Ascending aorta (tissue), 2 donors: ENCODE measurements at regions not wholly inside any gene's neighbourhood (a gene's known extent, or its start where the extent isn't known, plus 50 kb on each side); places are given as distances from the start of the nearest gene placed in this dataset.

Experiments
- DNase-seq, 2 donors: peaks; one replicate each; pipeline ENCODE4 v3.0.0-alpha.2; 2019; ENCODE audit warnings: low spot score in 2 of 2
- H3K27ac ChIP-seq, 2 donors: fragments of 200-600 bp; sonication (generic); one replicate each; pipeline ENCODE4 v1.5.1; 2016 to 2017; ENCODE audit warnings: mild to moderate bottlenecking in 1 of 2
- H3K27me3 ChIP-seq: fragments of 200-600 bp; sonication (generic); one replicate; pipeline ENCODE4 v1.5.1; 2017
- H3K36me3 ChIP-seq, 2 donors: fragments of 200-600 bp; sonication (generic); one replicate each; pipeline ENCODE4 v1.5.1; 2016
- H3K4me1 ChIP-seq, 2 donors: fragments of 200-600 bp; sonication (generic); one replicate each; pipeline ENCODE4 v1.5.1; 2016 to 2017; ENCODE audit warnings: mild to moderate bottlenecking in 1 of 2
- H3K4me3 ChIP-seq, 2 donors: fragments of 200-600 bp; sonication (generic); one replicate each; pipeline ENCODE4 v1.5.1; 2016 to 2017; ENCODE audit warnings: mild to moderate bottlenecking in 1 of 2
- H3K9me3 ChIP-seq, 2 donors: fragments of 200-600 bp; sonication (generic); one replicate each; pipeline ENCODE4 v1.5.1; 2016
- intact Hi-C: fragments of 100-400 bp; cut with DNase I; formaldehyde crosslinking; loops from one replicate; pipeline ENCODE4 v1.15.1; 2023
- TF ChIP-seq, protein P1 (sequence below), 3 experiments: fragments of 200-600 bp in 2 of 3; fragments of 450-650 bp in 1 of 3; sonication (generic) in 2 of 3; IDR thresholded peaks; one replicate each; pipeline ENCODE4 v1.5.1; 2016 to 2019; ENCODE audit warnings: antibody characterized with exemption in 3 of 3, mild to moderate bottlenecking in 1 of 3, moderate library complexity in 1 of 3

DNA sequence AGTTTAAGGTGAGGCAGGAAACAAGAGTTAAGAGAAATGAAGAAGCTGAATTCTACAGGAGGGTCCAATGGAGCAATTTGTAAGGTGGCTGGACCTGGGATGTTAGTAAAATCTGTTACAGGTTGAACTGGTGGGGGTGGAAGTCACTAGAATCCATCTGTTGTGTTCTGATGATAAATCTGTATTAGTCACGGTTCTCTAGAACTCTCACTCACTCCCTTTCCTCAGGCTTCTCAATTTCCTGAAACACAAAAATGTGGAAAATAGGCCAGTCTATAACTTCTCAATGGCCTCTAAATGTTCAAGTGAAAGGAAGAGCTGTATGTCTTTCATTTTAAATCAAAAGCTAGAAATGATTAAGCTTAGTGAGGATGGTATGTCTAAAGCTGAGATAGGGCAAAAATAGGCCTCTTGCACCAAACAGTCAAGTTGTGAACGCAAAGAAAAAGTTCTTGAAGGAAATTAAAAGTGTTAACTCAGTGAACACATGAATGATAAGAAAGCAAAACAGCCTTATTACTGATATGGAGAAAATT is 180.2 kb upstream of the CBLB start:
- DNase-seq: no peak

DNA sequence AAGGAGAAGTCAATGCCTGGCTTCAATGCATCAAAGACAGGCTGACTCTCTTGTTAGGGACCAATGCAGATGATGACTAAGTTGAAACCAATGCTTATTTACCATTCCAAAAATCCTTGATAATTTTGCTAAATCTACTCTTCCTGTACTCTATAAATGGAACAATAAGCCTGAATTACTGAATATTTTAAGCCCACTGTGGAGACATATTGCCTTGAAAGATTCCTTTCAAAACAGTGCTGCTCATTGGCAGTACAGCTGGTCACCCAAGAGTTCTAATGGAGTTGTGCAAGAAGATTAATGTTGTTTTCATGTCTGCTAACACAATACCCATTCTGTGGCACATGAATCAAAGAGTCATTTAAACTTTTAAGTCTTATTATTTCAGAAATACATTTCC is 181.0 kb upstream of the CBLB start:
- intact Hi-C loops: no loop called here
- Histone ChIP-seq H3K27me3 (no peaks in the 10 kb centered on the region), H3K27ac (no peak overlapping the region), H3K4me3 (no peak overlapping the region), H3K4me1 (no peaks in the 10 kb centered on the region), H3K9me3 (no peaks in the 10 kb centered on the region), H3K36me3 (no peaks in the 10 kb centered on the region)
- TF ChIP-seq, protein P1, sequence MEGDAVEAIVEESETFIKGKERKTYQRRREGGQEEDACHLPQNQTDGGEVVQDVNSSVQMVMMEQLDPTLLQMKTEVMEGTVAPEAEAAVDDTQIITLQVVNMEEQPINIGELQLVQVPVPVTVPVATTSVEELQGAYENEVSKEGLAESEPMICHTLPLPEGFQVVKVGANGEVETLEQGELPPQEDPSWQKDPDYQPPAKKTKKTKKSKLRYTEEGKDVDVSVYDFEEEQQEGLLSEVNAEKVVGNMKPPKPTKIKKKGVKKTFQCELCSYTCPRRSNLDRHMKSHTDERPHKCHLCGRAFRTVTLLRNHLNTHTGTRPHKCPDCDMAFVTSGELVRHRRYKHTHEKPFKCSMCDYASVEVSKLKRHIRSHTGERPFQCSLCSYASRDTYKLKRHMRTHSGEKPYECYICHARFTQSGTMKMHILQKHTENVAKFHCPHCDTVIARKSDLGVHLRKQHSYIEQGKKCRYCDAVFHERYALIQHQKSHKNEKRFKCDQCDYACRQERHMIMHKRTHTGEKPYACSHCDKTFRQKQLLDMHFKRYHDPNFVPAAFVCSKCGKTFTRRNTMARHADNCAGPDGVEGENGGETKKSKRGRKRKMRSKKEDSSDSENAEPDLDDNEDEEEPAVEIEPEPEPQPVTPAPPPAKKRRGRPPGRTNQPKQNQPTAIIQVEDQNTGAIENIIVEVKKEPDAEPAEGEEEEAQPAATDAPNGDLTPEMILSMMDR (IDR thresholded peaks at IDR 0.05): no peak
- no peak for DNase-seq

More for the DNA sequence above, 180.2 kb upstream of the CBLB start:
- H3K27me3 ChIP-seq: no peaks in the 10 kb centered on the region
- H3K4me3 ChIP-seq: no peak overlapping the region
- TF ChIP-seq, protein P1 (IDR thresholded peaks at IDR 0.05): no peak
- no peaks in the 10 kb centered on the region for H3K4me1 ChIP-seq
- H3K36me3 ChIP-seq: no peaks in the 10 kb centered on the region
- H3K27ac ChIP-seq: no peak overlapping the region
- intact Hi-C loops: no loop called here
- no peaks in the 10 kb centered on the region for H3K9me3 ChIP-seq

DNA sequence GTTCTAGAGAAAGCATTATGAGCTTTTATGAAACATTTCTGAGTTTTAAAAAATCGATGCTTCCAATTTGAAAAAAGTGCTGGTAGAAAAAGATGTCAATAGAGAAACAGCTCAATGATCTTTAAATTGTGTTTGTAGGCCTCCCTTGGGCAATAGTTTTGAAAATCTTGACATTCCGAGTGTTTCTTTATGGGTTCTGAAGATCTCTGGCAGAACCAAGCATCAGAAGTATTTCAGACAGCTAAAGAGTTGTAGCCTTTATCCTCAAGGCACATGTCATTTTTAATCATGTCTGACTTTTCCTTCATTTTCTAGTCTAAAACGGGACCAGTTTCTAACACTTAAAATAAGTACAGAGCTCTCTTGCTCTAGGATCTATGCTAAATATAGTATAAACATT is 188.1 kb upstream of the CBLB start:
- no peak overlapping the region for H3K27ac ChIP-seq
- intact Hi-C loops: no loop called here
- H3K4me1 ChIP-seq: no peaks in the 10 kb centered on the region
- no peaks in the 10 kb centered on the region for H3K27me3 ChIP-seq
- H3K4me3 ChIP-seq: no peak overlapping the region
- no peaks in the 10 kb centered on the region for H3K9me3 ChIP-seq
- no peak for DNase-seq
- TF ChIP-seq, protein P1 (IDR thresholded peaks at IDR 0.05): no peak
- H3K36me3 ChIP-seq: no peaks in the 10 kb centered on the region

DNA sequence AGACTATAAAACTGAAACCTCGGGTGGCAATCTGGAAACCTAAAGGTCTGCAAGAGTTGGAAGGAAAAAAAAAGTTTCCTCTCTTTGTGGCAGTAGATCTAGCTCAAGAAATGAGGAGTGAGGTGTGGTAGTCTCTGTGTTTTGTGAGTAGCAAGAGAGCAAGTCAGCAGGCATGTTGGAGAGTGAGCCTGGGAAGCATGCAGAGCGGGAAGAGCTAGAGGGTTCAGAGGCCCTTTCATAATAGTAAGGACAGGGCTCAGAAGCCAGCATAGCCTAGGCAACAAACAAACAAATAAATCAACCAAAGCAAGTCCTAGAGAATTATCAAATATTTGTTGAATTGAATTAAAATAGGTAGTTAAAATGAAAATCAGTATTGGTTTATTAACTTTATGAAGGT is 189.7 kb upstream of the CBLB start:
- Histone ChIP-seq H3K36me3 (no peaks in the 10 kb centered on the region), H3K4me3 (no peak overlapping the region), H3K4me1 (no peaks in the 10 kb centered on the region), H3K27me3 (no peaks in the 10 kb centered on the region), H3K9me3 (no peaks in the 10 kb centered on the region), H3K27ac (no peak overlapping the region)
- no peak for DNase-seq
- TF ChIP-seq, protein P1 (IDR thresholded peaks at IDR 0.05): no peak
- intact Hi-C loops: no loop called here

DNA sequence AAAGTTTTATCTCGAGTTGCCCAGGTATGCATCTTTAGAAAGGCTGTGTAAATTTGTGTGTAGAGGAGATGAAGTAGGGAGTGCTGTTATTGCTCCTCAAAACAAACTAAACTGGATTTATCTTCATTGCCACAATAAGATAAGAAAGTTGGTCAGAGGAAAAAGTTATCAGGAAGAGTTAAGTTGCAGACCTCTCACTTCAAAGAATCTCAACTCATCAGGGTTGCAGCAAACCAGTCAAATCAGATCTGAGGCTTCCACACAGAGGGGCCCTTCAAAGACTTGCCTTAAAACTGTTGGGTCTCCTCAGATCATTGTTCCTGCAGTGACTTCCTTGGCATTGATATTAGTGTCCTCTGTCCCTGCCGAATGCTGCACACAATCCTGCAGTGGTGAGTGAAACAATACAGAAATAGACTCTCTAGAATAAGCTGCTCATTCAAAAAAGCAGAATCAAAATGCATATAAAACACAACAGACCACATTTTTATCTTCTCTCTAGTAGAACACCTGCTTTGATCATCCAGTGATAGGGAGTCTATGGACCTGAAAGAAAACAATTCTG is 191.2 kb upstream of the CBLB start:
- no peaks in the 10 kb centered on the region for H3K27me3 ChIP-seq
- no peak for DNase-seq
- TF ChIP-seq, protein P1 (IDR thresholded peaks at IDR 0.05): no peak
- peaks cover 0 to 8% of the 10 kb centered on the region in 2 donors for H3K9me3 ChIP-seq
- H3K36me3 ChIP-seq: no peaks in the 10 kb centered on the region
- H3K4me3 ChIP-seq: no peak overlapping the region
- H3K27ac ChIP-seq: no peak overlapping the region
- no peaks in the 10 kb centered on the region for H3K4me1 ChIP-seq
- intact Hi-C loops: no loop called here

DNA sequence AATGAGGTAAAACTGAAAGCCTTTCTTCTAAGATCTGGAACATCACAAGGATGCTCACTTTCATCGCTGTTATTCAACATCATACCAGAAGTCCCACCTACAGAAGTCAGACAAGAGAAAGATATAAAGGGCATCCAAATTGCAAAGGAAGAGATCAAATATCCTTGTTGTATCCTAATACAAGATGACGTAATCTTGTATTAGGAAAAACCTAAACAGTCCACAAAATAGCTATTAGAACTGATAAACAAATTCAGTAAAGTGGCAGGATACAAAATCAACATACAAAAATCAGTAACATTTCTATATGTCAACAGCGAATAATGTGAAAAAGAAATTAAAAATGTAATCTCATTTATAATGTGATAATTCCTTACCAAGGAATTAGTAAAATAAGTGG is 195.1 kb upstream of the CBLB start:
- Histone ChIP-seq H3K4me3 (no peak overlapping the region), H3K4me1 (peaks cover 0 to 6% of the 10 kb centered on the region in 2 donors), H3K36me3 (no peaks in the 10 kb centered on the region), H3K27ac (no peak overlapping the region), H3K9me3 (peaks cover 0 to 8% of the 10 kb centered on the region in 2 donors), H3K27me3 (no peaks in the 10 kb centered on the region)
- no peak for DNase-seq
- intact Hi-C loops: no loop called here
- TF ChIP-seq, protein P1 (IDR thresholded peaks at IDR 0.05): no peak
